ENCODE measurements at regions not wholly inside any gene's neighbourhood (a gene's known extent, or its start where the extent isn't known, plus 50 kb on each side); places are given as distances from the start of the nearest gene placed in this dataset.

DNA sequence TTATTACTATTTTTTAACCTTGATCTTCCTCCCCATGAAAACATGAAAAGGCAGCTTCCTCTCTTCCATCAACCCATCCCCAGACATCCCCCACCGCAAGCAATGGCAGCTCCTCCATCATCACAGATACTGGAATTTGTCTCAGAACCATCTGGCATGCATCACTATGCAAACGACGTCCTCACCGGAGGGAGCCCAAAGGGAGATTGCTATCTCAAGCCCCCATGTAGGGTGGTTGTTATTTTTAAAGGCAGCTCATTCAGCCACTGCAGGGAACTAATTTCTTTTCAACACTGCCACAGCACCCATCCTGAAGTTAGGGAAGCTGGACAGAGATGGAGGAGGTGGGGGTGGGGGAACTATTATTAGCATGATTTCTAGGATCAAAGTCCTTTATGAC, 222.5 kb downstream of the FOXL1 start:
- no peak for DNase-seq (ENCODE audit: low read depth)

DNA sequence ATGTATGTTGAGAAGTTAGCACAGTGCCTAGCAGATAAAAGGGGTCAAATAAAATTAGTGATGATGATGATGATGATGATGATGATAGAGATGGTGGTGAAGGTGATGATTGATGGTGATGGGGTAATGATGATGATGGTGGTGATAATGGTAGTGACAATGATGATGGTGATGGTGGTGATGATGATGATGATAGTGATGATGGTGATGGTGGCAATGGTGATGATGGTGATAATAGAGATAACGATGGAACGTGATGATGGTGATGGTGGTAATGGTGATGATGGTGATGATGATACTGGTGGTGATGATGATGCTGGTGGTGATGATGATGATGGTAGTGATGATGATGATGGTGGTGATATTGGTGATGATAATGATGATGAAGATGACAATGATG, 223.7 kb downstream of the FOXL1 start:
- no peak for DNase-seq (ENCODE audit: low read depth)

DNA sequence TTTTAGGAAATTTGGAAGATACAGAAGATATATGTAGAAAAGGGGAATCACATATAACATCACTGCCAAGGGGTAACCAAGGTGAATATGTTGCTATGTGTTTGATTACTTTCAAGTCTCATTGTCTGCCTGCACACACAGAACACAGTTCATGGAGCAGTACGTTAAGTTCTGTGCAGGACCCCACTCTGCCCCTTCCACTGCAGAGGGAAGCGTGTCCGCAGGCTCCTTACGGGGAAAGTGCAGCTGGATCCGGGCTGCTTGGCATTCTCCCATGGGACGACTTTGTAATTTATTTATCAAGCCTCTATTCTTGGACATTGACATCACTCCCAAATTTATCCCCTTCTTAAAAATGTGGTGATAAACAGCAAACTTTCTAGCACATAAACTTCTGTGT, 226.8 kb downstream of the FOXL1 start:
- DNase-seq (ENCODE audit: low read depth) = no peak

DNA sequence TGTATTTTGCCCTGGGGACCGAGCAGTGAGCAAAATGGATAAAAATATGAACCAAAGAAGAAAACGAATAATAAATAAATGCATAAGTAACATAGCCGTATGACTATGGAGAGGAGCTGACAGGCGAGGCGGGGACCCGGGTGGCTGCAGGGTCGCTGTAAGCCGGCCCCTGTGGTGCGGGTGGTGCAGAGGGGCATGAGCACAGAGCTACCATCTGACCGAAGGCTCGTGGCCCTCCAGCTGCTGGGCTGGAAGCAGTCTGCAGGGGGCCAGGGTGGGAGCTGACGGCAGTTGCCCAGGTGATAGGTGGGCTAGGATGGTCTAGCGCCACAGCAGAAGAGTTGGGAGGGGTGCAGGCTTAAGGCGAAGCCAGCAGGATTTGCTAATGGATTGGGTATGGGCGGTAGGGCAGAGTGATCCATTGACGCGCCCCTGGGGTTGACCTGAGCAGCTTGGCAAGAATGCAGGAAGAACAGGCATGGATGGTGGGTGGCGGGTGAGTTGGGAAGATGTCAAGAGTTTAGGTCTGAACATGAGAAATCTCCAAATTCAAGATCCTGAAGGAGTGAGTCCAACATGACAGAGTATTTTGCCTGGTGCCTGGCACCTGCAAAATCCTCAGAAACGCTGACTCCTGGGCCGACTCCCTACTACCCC, 228.0 kb downstream of the FOXL1 start:
- no peak for DNase-seq (ENCODE audit: low read depth)

DNA sequence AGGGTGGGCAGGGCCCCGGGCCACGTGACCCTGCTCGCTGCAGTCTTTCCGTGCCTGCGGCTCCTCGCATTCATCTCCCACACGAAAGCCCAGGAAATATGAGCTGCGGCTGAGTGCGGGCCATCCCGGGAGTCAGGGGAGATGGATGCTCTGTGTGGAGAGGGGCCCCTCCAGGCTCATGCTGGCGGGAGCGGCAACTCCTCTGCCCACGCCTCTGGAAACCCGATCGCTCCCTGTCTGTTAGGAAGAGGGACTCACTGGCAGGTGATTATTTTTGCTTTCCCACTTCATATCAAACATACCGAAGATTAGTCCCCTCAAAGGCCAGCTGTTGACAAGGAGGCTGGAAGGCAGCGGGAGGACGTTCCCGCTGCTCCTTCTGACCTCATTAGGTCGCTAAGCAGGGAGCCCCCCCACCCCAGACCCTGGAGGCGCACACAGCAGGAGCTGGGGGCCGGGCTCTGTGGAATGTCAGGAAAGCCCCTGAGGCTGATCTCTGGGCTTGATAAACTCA, 228.5 kb downstream of the FOXL1 start:
- DNase-seq (ENCODE audit: low read depth) = no peak

DNA sequence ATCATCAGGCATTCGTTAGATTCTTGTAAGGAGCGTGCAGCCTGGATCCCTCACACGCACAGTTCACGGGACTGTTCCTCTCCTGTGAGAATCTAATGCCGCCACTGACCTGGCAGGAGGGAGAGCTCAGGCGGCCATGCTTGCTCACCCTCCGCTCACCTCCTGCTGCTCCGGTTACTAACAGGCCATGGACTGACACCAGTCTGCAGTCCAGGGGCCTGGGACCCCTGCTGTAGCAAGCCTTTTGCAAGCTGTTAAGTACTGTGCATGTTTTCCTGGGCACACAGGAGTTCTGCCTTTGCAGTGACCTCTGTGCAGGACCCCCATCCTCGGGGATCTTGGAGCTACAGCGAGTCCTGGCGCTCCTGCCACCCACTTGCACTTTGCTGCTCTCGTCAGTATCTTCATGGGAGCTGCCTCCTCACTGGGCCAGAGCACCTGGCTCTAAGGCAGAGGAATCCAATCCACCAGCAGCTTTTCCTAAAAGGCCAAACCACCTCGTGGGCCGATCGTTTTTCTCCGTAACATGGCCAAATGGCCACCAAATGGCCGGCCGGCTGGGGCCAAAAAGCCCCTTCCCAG, 230.6 kb downstream of the FOXL1 start:
- DNase-seq (ENCODE audit: low read depth) = no peak

DNA sequence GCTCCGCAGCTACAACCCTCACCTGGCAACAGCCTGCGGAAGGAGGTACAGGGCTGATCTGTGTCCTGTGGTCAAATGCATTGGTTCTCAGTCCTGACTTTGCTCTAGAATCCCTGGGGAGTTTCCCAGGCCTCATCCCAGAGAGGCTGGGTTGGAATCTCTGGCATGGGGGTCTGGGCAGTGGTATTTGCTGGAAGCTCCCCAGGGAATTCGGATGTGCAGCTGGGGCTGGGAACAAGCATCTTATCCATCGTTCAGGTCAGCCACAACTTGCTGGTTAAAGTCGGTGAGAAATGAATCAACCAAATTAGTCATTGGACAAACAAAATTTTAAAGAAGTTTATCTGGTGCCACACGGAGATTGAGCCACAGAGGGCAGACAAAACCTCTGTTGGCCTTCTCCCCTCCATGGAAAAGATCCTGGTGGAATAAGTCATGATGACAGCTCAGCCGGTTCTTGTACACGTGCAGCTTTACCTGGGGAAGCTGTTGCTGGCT, 231.2 kb downstream of the FOXL1 start:
- peak; percentile 86 for DNase-seq (ENCODE audit: low read depth)

DNA sequence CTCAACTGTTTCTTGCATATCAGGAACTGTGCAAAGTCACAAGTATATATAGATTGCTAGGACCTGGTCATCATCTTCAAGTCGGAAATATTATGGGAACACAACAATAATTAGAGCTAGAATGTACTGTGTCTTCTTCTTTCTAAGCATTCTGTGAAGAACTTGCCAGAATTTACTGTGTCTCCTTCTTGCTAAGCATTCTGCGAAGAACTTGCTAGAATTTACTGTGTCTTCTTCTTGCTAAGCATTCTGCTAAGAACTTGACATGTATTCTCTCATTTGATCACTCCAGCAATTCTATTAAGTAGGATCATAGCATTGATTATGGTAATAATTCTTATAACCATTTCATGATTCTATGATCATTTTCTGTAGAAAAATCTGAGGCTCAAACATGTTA, 231.7 kb downstream of the FOXL1 start:
- no peak for DNase-seq (ENCODE audit: low read depth)

DNA sequence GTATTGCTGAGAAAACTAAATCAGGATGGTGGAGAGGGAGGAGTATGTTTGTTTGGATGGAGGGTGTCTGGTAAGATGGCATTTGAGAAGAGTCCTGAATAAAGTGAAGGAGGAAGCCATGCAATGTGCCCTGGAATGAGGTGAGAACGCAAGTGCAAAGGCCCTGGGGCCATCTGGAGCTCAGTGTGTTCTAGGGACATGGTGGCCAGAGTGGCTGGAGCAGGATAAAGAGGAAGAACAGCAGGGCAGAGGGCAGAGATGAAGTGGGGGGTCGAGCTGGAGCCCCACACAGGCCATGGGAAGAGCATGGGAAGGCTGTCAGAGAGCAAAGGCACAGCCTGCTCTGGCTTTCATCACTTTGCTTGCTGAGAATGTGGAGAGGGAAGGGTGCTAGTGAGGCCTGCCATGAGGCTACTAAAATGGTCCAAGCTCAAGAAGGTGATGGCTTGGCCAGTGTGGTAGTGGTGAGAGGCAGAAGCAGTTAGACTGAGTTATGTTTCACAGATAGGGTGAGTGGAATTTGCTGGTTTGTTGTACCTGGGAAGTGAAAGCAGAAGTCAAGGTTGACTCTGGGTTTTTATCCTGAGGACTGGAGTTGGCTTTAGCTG, 234.1 kb downstream of the FOXL1 start:
- no peak for DNase-seq (ENCODE audit: low read depth)

DNA sequence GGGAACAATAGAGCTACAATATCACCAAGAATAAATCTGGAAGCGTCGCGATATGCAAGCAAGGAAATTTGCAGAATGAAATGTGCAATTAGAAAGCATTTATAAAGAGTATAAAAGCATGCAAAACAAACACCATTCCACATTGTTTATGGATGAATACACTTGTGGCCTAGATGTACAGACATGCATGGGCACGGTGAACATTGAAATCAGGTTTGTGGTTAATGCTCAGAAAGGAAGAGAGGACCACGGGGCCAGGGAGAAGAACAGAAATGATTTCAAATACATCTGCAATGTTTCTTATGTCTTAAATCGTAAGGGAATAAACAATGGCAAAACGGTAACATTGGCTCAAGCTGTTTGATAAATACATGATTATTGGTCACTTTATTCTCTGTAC, 235.9 kb downstream of the FOXL1 start:
- no peak for DNase-seq (ENCODE audit: low read depth)

DNA sequence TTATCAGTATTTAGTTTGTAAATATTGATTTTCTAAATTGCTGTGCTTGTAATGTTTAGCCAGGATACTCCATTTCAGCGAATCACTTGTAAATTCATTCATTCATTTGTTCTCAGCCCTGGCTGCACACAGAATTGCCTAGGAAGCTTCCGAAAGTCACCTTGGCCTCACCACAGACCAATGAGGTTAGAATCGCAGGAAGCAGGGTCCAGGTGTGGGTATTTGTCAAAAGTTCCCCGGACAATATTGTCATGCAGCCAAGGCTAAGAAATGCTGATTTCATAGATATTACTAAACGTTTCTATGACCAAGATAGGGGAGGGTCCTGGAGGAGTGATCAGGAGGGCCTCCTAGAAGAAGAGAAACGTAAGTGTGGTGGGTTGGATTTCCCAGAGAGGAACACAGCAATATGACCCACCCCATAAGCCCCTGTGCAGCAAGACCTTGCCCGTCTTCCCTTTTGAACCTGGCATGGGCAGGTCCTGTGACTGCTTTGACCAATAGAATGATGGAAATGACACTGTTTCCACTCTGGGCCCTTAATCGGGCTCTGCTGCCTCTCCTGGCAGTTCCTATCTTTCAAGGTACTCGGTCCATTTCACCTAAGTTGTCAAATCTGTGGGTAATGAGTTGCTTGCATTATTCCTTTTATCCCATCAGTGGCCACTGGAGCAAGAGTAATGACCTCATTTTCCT, 238.7 kb downstream of the FOXL1 start:
- no peak for DNase-seq (ENCODE audit: low read depth)

DNA sequence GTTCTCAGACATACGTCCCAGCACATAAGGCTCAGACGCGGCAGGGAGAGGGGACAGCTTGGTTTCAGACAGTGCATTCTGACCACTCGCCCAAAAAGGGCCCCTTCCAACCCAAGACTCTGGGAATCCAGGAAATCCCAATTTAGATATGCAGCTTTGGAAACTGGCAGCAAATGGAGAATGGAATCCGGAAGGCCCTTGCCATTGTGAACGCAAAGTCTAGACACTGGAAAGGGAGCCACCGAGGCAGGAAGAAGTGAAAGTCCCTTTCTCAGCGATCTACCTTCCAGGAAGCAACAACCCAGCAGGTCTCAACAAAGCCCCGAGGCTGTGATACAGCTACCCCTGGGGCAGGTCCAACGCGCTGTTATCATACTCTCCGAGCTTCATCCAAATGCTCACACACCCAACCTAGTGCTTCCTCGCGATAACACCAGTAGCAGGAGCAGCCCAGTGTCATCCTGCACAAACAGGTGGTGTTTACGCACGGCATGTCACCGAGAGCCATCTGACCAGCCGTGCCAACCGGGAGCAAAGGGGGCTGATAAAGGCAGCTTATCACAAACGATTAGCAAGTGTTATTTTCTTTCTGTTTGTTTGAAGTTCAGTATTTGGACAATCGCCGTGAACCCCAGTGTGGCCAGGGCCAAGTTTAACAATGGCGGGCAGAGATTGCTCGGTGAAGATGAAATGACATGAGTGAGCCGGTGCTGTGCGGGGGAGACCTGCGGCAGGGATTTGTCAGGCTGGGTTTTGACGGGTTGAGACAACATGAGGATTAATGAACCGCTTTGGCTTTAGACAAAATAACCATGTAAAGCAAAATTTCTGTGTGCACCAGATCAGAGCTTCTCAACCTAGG, 240.6 kb downstream of the FOXL1 start:
- no peak for DNase-seq (ENCODE audit: low read depth)

DNA sequence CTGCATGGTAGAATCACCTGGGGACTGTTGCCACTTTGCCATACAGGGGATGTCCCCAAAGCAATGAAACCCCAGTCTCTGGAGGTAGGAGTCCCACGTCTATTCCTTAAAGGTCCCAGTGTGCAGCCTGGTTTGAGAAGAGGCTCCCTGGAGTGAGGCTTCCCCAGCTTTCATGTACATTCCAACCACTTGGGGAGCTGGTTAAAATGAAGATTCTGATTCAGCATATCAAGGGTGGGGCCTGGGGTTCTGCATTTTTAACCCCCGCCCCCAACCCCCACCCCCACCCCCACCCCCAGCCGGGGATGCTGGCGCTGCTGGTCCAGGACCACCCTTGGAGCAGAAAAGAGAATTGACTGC, 241.2 kb downstream of the FOXL1 start:
- DNase-seq (ENCODE audit: low read depth) = no peak

DNA sequence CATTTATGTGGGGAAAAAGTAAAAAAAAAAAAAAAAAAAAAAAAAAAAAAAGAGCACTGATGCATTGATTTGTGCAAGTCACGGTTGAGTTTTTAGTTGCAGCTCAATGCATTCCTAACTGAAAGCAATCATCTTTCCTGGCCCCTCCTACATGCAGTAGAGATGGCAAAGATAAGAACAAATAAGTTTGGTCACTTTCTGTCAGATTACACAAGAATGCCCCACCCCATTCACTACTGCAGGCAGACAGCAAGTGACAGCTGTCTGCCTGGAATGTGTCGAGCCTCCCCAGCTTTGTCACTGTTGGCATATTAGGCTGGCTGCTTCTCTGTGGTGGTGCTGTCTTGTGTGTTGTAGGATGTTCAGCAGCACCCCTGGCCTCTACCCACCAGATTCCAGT, 243.5 kb downstream of the FOXL1 start:
- peak; percentile 33 for DNase-seq (ENCODE audit: low read depth)

DNA sequence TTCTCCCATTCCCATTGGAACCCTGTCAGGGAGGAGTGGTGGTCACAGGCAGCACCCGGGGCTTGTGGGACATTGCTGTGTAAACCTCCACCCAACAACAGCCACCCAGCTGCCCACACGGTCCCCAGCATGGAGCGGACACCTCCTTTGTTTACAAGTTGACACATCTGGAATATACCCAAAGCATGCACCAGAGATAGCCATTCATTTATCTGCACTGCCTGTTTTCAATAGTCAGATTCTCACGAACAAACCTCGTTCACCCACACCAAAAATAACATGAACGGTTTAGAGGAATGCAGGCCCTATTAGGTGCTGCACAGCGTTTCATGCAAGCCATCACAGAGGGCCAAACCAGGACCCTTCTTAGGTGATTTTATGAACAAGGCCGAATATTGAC, 244.8 kb downstream of the FOXL1 start:
- DNase-seq (ENCODE audit: low read depth) = no peak

DNA sequence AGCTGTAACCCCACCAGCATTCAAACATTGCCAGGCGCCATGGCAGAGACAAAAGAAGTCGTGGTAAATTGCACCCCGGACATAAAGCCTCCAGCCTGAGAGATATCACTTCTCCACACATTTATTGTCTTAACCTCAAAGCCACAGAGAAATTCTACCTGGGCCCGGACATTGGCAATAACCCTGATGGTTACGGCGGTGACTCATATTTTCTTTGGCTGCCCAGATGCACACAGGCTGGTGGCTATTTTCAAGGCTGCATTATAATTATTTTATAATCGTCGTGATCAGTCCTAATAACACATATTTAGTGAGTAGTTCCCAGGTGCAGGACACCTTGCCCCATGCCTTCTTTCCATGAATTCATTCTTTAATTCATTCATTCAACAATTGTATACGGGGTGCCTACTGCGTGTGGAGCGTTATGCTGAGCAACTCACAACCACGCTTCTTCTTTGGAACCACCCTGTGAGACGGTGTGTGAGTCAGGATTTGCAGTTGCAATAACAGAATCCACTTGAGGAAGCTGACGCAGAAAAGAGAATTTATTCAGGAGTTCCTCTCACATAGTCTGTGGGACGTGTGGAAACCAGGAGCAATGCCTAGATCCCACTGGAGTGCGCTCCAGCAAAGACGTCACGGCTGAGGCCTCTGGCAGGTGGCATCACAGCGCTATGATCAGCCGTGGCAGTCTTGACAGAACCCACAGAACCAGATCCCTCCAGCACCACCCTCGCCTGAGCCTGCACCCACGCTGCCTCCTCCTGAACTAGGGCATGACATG, 245.7 kb downstream of the FOXL1 start:
- DNase-seq (ENCODE audit: low read depth) = peak; percentile 93

DNA sequence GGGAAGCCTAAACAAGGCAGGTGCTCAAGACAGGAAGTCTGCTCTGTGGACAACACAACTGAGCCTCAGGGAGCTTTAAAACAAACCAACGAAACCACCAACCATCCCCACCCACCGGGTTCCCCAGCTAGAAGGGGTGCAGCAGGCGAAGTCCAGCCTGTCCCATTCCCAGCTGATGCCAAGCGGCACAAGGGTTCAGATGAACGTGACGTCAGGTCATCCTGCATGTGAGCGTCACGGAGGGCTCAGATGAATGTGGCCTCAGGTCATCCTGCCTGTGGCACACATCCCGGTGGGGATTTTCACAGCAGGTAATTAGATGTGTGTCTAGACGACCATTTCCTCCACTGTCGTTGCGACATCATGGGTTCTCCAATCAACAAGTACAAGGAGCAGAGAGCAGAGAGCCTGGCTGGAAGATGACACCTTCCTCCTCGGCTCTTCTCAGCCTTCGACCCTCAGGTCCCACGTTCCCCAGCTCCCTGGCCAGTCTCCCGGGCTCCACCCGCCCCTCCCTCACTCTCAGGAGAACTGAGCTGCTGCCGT, 246.5 kb downstream of the FOXL1 start:
- peak; percentile 80 for DNase-seq (ENCODE audit: low read depth)

DNA sequence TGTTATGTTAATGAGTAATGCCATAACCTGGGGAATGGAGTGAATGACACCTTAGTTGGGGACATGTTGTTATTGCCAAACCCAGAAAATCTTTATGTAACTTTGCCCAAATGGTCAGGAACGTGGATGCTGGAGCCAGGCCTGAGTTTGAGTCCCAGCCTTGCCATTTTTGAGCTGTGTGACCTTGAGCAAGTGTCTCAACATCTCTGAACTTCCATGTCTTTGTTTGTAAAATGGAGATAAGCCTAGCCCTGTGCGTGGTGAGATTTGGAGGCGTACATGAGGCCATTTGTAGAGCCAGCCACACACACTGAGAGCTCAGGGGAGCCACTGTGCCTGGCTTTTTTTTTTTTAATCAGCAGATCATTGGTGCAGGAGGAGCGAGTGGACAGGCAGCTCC, 247.3 kb downstream of the FOXL1 start:
- DNase-seq (ENCODE audit: low read depth) = no peak

DNA sequence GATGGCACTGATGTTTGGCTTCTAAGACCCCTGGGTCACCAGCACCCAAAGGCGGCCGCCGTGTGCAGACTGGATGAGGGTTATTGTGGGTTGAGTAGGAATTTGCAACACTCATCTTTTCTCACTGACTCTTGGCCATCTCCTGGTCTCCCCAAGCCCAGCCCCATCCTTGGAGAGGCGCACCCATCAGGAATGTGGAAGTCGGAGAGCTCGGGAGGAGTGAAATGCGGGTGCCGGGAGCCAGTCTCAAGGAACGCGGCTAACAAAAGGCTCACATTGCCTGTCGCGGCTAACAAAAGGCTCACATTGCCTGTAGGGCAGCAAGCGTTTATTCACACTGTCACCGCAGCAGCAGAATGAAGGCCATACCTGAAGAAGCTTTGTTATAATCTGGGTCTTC, 248.6 kb downstream of the FOXL1 start:
- DNase-seq (ENCODE audit: low read depth) = peak; percentile 39

DNA sequence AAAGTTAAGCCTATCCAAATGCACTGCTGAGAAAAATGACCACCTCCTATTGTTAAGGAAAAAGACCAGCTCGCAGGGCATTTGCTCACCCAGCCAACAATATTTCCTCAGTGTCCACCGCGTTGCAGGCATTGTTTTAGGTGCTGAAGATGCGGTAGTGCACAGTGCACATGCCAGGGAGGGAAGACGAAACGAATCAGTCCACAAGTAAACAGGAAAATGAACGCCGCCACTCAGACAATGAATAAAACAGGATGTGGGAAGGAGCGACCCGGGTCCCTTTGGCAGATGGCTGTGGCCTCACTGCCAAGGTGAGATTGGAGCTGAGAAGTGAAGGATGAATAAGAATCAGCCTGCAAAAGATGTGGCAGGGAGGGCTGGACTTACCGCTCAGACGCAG, 249.2 kb downstream of the FOXL1 start:
- peak; percentile 53 for DNase-seq (ENCODE audit: low read depth)

DNA sequence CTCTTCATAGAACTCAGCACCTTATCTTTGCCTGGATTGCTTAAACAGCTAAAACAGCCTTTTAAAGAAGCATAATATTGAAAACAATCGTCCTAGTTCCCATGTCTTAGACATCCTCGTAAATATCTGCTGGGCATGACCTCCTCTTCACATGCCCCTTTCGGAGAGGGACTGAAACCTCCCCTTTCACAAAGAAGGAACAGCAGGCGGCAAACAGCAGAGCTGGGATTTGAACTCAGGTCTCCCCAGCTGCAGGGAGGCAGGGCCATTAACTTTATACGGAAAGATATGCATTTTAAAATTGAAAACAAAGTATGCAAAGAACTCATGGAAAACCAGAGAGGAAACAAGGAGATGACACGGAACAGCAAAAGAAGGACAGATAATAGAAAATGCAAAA, 249.9 kb downstream of the FOXL1 start:
- no peak for DNase-seq (ENCODE audit: low read depth)

Measured in M059J (cell line).